ENCODE measurements at regions not wholly inside any gene's neighbourhood (a gene's known extent, or its start where the extent isn't known, plus 50 kb on each side); places are given as distances from the start of the nearest gene placed in this dataset.

- no peak for DNase-seq
- Mint-ChIP-seq H3K36me3 (ENCODE audit: insufficient read depth, unreplicated experiment) (no peaks in the 10 kb centered on the region), H3K27ac (ENCODE audit: unreplicated experiment) (no peak overlapping the region), H3K27me3 (ENCODE audit: insufficient read depth, unreplicated experiment) (peaks cover 11% of the 10 kb centered on the region), H3K4me3 (ENCODE audit: unreplicated experiment) (no peak overlapping the region), H3K4me1 (ENCODE audit: low read depth, unreplicated experiment) (no peaks in the 10 kb centered on the region), H3K9me3 (ENCODE audit: unreplicated experiment) (no peaks in the 10 kb centered on the region)
- Histone ChIP-seq H3K36me3 (ENCODE audit: control insufficient read depth, insufficient read depth, low read length) (no peaks in the 10 kb centered on the region), H3K4me3 (ENCODE audit: low read depth, low read length) (no peak overlapping the region), H3K9me3 (no peaks in the 10 kb centered on the region), H3K4me1 (no peaks in the 10 kb centered on the region), H3K27me3 (replicated peaks; ENCODE audit: control insufficient read depth, insufficient read depth, low read length) (no peaks in the 10 kb centered on the region)
- BruUV-seq (replicated peaks) = no TSS peak
- ChIA-PET CTCF (no interaction called here), POLR2A (no interaction called here)
- TF ChIP-seq CTCF (IDR thresholded peaks at IDR 0.05; ENCODE audit: insufficient read depth in 1 of 2, low read depth in 1 of 2, low read length in 1 of 2, severe bottlenecking in 1 of 2, unreplicated experiment in 1 of 2) = no peak
- intact Hi-C loops (cut with micrococcal nuclease; ENCODE audit: unreplicated experiment) = no loop called here
Observed at GRCh38 chr6:76532647-76533046, 460.2 kb upstream of the IMPG1 start.

DNA sequence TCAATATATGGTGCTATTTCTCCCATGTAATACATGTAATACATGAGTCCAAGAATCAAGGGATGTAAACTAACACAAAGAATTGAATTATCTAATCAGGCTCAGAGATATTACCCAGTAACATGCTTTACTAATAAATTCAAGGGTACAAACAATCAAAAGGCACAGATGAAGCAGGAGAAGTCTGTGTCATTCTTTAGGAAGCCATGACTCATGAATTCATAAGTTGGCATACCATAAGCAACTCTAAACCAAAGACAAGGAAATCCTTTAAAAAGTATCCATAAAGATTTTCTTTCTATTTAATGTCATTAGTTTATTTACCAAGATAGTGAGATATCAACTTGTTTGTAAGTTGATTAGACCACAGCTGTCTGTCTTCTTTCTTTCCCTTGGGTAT is 446.0 kb upstream of the IMPG1 start:
- Histone ChIP-seq H3K4me1 (no peaks in the 10 kb centered on the region), H3K36me3 (ENCODE audit: control insufficient read depth, insufficient read depth, low read length) (no peaks in the 10 kb centered on the region), H3K27me3 (replicated peaks; ENCODE audit: control insufficient read depth, insufficient read depth, low read length) (no peaks in the 10 kb centered on the region), H3K4me3 (ENCODE audit: low read depth, low read length) (no peak overlapping the region), H3K9me3 (no peaks in the 10 kb centered on the region)
- no peak for DNase-seq
- ChIA-PET POLR2A (no interaction called here), CTCF (no interaction called here)
- Mint-ChIP-seq H3K27ac (ENCODE audit: unreplicated experiment) (no peak overlapping the region), H3K27me3 (ENCODE audit: insufficient read depth, unreplicated experiment) (no peaks in the 10 kb centered on the region), H3K36me3 (ENCODE audit: insufficient read depth, unreplicated experiment) (no peaks in the 10 kb centered on the region), H3K4me3 (ENCODE audit: unreplicated experiment) (no peak overlapping the region), H3K9me3 (ENCODE audit: unreplicated experiment) (no peaks in the 10 kb centered on the region), H3K4me1 (ENCODE audit: low read depth, unreplicated experiment) (no peaks in the 10 kb centered on the region)
- no peak for TF ChIP-seq CTCF (IDR thresholded peaks at IDR 0.05; ENCODE audit: insufficient read depth in 1 of 2, low read depth in 1 of 2, low read length in 1 of 2, severe bottlenecking in 1 of 2, unreplicated experiment in 1 of 2)
- no TSS peak for BruUV-seq (replicated peaks)
- intact Hi-C loops (cut with micrococcal nuclease; ENCODE audit: unreplicated experiment) = no loop called here

DNA sequence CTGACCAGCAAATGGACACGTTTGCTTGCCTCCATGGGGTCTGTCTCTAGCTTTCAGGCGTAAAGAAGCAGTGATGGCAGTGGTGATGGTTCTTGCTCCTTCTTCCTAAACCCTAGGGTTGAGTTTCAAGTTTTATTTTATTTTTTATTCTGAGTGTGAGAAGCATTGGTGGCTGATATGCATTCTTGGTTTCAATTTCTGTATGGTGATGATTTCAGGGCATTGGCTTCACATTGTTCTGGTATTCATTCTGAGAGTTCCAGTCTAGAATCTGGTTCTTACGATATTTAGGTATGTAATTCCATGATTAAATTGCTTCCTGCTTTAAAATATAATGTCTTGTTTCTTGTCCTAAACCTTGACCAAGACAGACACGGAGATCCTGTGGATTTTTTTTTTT is 444.5 kb upstream of the IMPG1 start:
- no peaks in the 10 kb centered on the region for H3K27me3 ChIP-seq (replicated peaks; ENCODE audit: control insufficient read depth, insufficient read depth, low read length)
- no peaks in the 10 kb centered on the region for H3K27me3 Mint-ChIP-seq (ENCODE audit: insufficient read depth, unreplicated experiment)
- CTCF ChIA-PET = no interaction called here
- no peak overlapping the region for H3K4me3 Mint-ChIP-seq (ENCODE audit: unreplicated experiment)
- no peaks in the 10 kb centered on the region for H3K9me3 Mint-ChIP-seq (ENCODE audit: unreplicated experiment)
- H3K27ac Mint-ChIP-seq (ENCODE audit: unreplicated experiment) = no peak overlapping the region
- no peak for TF ChIP-seq CTCF (IDR thresholded peaks at IDR 0.05; ENCODE audit: insufficient read depth in 1 of 2, low read depth in 1 of 2, low read length in 1 of 2, severe bottlenecking in 1 of 2, unreplicated experiment in 1 of 2)
- no peaks in the 10 kb centered on the region for H3K9me3 ChIP-seq
- intact Hi-C loops (cut with micrococcal nuclease; ENCODE audit: unreplicated experiment) = no loop called here
- no peaks in the 10 kb centered on the region for H3K36me3 ChIP-seq (ENCODE audit: control insufficient read depth, insufficient read depth, low read length)
- H3K4me1 ChIP-seq = no peaks in the 10 kb centered on the region
- H3K4me3 ChIP-seq (ENCODE audit: low read depth, low read length) = no peak overlapping the region
- H3K4me1 Mint-ChIP-seq (ENCODE audit: low read depth, unreplicated experiment) = no peaks in the 10 kb centered on the region
- BruUV-seq (replicated peaks) = no TSS peak
- POLR2A ChIA-PET = no interaction called here
- H3K36me3 Mint-ChIP-seq (ENCODE audit: insufficient read depth, unreplicated experiment) = no peaks in the 10 kb centered on the region
- no peak for DNase-seq
